CD4-positive, alpha-beta T cell (primary cell): ENCODE measurements at regions not wholly inside any gene's neighbourhood (a gene's known extent, or its start where the extent isn't known, plus 50 kb on each side); places are given as distances from the start of the nearest gene placed in this dataset.

Experiments
- ATAC-seq: fragments of 200-7000 bp; cut with Tn5 transposase; one replicate; pipeline ENCODE4 v1.10.0; 2022; ENCODE audit warnings: mild to moderate bottlenecking; ENCODE audit not compliant: poor library complexity
- CTCF ChIA-PET: fragments of 350-600 bp; sonication (Branson Sonifier 250); formaldehyde crosslinking; loops from one replicate; lab custom pipeline; 2021; ENCODE audit warnings: antibody characterized with exemption, inconsistent platforms; lab: Charles Lee
- POLR2A ChIA-PET: fragments of 350-600 bp; sonication (Branson Sonifier 250); formaldehyde crosslinking; loops from one replicate; lab custom pipeline; 2021; ENCODE audit warnings: antibody characterized with exemption, inconsistent platforms; lab: Charles Lee
- DNase-seq, 14 experiments: peaks; one replicate each; pipeline ENCODE4 v3.0.0-alpha.2; 2013 to 2020; ENCODE audit warnings: mixed read lengths in 2 of 14
- H3K27ac ChIP-seq, 2 donors: one replicate each; pipeline versions ENCODE4 v1.5.1 to v1.7.0; 2013; ENCODE audit warnings: low read length in 2 of 2, low read depth in 1 of 2, mild to moderate bottlenecking in 1 of 2
- H3K27me3 ChIP-seq, 2 experiments: 1 replicate in 1 of 2; 2 replicates in 1 of 2; pipeline versions ENCODE4 v1.6.1 to v1.7.0; 2013; ENCODE audit warnings: low read length in 2 of 2, control low read depth in 1 of 2, mild to moderate bottlenecking in 1 of 2, moderate library complexity in 1 of 2; ENCODE audit not compliant: insufficient read depth in 2 of 2, control insufficient read depth in 1 of 2
- H3K36me3 ChIP-seq: one replicate; pipeline ENCODE4 v1.6.1; 2013; ENCODE audit warnings: low read length, control low read depth; ENCODE audit not compliant: insufficient read depth
- H3K4me1 ChIP-seq: one replicate; pipeline ENCODE4 v1.6.1; 2013; ENCODE audit warnings: low read length, control low read depth; ENCODE audit not compliant: insufficient read depth
- H3K4me3 ChIP-seq: one replicate; pipeline ENCODE4 v1.5.1; 2013; ENCODE audit warnings: mild to moderate bottlenecking, low read length, moderate library complexity
- H3K9me3 ChIP-seq, 2 experiments: 1 replicate in 1 of 2; 2 replicates in 1 of 2; pipeline versions ENCODE4 v1.6.1 to v1.7.0; 2013; ENCODE audit warnings: low read length in 2 of 2, mild to moderate bottlenecking in 2 of 2, control low read depth in 1 of 2, moderate library complexity in 1 of 2; ENCODE audit not compliant: control insufficient read depth in 1 of 2, insufficient read depth in 1 of 2
- H3K27ac Mint-ChIP-seq: one replicate; pipeline ENCODE4 v1.8.0; 2020; ENCODE audit warnings: mixed read lengths
- H3K27me3 Mint-ChIP-seq: one replicate; pipeline ENCODE4 v1.8.0; 2021; ENCODE audit warnings: mixed read lengths
- H3K36me3 Mint-ChIP-seq: one replicate; pipeline ENCODE4 v1.8.0; 2021; ENCODE audit warnings: low read depth, mixed read lengths
- H3K4me1 Mint-ChIP-seq: one replicate; pipeline ENCODE4 v1.8.0; 2021; ENCODE audit warnings: low read depth, mixed read lengths
- H3K4me3 Mint-ChIP-seq: one replicate; pipeline ENCODE4 v1.8.0; 2020; ENCODE audit warnings: mild to moderate bottlenecking, mixed read lengths
- H3K9me3 Mint-ChIP-seq: one replicate; pipeline ENCODE4 v1.8.0; 2020; ENCODE audit warnings: mixed read lengths
- CTCF ChIP-seq: fragments of 200-600 bp; IDR thresholded peaks from one replicate; pipeline ENCODE4 v1.8.0; 2022; ENCODE audit warnings: antibody characterized with exemption, mild to moderate bottlenecking
- intact Hi-C, 2 experiments: fragments of 100-400 bp; cut with DNase I in 1 of 2; cut with micrococcal nuclease in 1 of 2; formaldehyde crosslinking; loops; one replicate each; pipeline versions ENCODE4 v1.15.1 to v1.9.0; 2023 to 2025; cut with DNase I, micrococcal nuclease

- Mint-ChIP-seq H3K27ac (no peak overlapping the region), H3K27me3 (peaks cover 3% of the 10 kb centered on the region), H3K36me3 (no peaks in the 10 kb centered on the region), H3K4me3 (no peak overlapping the region), H3K9me3 (peaks cover 1% of the 10 kb centered on the region), H3K4me1 (no peaks in the 10 kb centered on the region)
- no peak for ATAC-seq
- DNase-seq, result no peak
- Histone ChIP-seq H3K27me3 (peaks cover 0 to 2% of the 10 kb centered on the region in 2 experiments), H3K4me1 (no peaks in the 10 kb centered on the region), H3K27ac (no peak overlapping the region), H3K4me3 (no peak overlapping the region), H3K36me3 (no peaks in the 10 kb centered on the region), H3K9me3 (no peaks in the 10 kb centered on the region)
- POLR2A ChIA-PET, result no interaction called here
- intact Hi-C loops, result no loop called here
- no peak for TF ChIP-seq CTCF
- CTCF ChIA-PET, result no interaction called here
Measured at GRCh38 chr3:124223853-124224252, 231.9 kb upstream of the ROPN1 start.

- intact Hi-C loops, result no loop called here
- no peak overlapping the region for H3K4me3 Mint-ChIP-seq
- H3K36me3 Mint-ChIP-seq, result no peaks in the 10 kb centered on the region
- Histone ChIP-seq H3K9me3 (no peaks in the 10 kb centered on the region), H3K27ac (no peak overlapping the region), H3K4me1 (no peaks in the 10 kb centered on the region), H3K27me3 (peaks cover 0 to 2% of the 10 kb centered on the region in 2 experiments), H3K4me3 (no peak overlapping the region), H3K36me3 (no peaks in the 10 kb centered on the region)
- no peaks in the 10 kb centered on the region for H3K4me1 Mint-ChIP-seq
- TF ChIP-seq CTCF, result no peak
- H3K27me3 Mint-ChIP-seq, result peaks cover 26% of the 10 kb centered on the region
- ChIA-PET POLR2A (no interaction called here), CTCF (no interaction called here)
- no peak for DNase-seq
- peaks cover 2% of the 10 kb centered on the region for H3K9me3 Mint-ChIP-seq
- H3K27ac Mint-ChIP-seq, result no peak overlapping the region
- no peak for ATAC-seq
Measured at GRCh38 chr3:124227150-124227630, 235.3 kb upstream of the ROPN1 start.

GRCh38 chr3:124229420-124229819 is 237.5 kb upstream of the ROPN1 start:
- no peak for TF ChIP-seq CTCF
- H3K9me3 Mint-ChIP-seq, result peaks cover 2% of the 10 kb centered on the region
- H3K27me3 Mint-ChIP-seq, result peaks cover 35% of the 10 kb centered on the region
- ChIA-PET CTCF (no interaction called here), POLR2A (no interaction called here)
- H3K4me1 ChIP-seq, result no peaks in the 10 kb centered on the region
- no peak overlapping the region for H3K4me3 ChIP-seq
- no peaks in the 10 kb centered on the region for H3K36me3 Mint-ChIP-seq
- H3K9me3 ChIP-seq, result no peaks in the 10 kb centered on the region
- H3K27ac Mint-ChIP-seq, result no peak overlapping the region
- no peaks in the 10 kb centered on the region for H3K4me1 Mint-ChIP-seq
- H3K27ac ChIP-seq, result no peak overlapping the region
- no peak for DNase-seq
- H3K4me3 Mint-ChIP-seq, result no peak overlapping the region
- ATAC-seq, result no peak
- intact Hi-C loops, result no loop called here
- no peaks in the 10 kb centered on the region for H3K27me3 ChIP-seq
- no peaks in the 10 kb centered on the region for H3K36me3 ChIP-seq
